Forelimb muscle (tissue), 1 donor: ENCODE measurements at regions not wholly inside any gene's neighbourhood (a gene's known extent, or its start where the extent isn't known, plus 50 kb on each side); places are given as distances from the start of the nearest gene placed in this dataset.
A peak's percentile ranks its signal among the peaks of the same experiment; 100 is the strongest.
"Not testable (repeated sequence)": the region's sequence is repeated elsewhere in the genome, so short reads cannot be mapped to it uniquely, and the experiment has no call there.

Experiments used
- DNase-seq: peaks from one replicate; pipeline ENCODE4 v3.0.0-alpha.2; 2013; ENCODE audit warnings: low read depth

- no peak for DNase-seq
Measured at GRCh38 chr1:55466921-55467320, 251.8 kb upstream of the USP24 start.

GRCh38 chr1:55466373-55466772 lies 251.2 kb upstream of the USP24 start:
- peak; percentile 39 for DNase-seq

DNA sequence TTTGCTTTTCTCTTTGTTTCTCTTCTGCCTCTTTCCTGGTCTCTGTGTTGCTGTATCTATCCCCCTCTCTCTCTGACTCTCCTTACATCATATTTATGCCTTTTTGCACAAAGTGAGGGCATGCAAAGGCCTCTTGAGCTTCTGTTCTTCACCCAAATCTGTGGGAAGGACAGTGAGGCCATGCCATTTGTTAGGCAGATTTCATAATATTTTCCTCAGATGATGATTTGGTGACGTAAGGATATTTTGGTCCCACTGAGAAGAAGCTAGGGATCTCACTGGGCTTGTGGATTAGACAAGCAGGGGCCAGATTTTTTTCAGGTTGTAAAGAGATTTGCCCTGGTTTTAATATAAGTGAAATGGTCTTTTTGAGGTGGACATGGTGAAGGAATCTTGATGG lies 249.4 kb upstream of the USP24 start:
- no peak for DNase-seq

DNA sequence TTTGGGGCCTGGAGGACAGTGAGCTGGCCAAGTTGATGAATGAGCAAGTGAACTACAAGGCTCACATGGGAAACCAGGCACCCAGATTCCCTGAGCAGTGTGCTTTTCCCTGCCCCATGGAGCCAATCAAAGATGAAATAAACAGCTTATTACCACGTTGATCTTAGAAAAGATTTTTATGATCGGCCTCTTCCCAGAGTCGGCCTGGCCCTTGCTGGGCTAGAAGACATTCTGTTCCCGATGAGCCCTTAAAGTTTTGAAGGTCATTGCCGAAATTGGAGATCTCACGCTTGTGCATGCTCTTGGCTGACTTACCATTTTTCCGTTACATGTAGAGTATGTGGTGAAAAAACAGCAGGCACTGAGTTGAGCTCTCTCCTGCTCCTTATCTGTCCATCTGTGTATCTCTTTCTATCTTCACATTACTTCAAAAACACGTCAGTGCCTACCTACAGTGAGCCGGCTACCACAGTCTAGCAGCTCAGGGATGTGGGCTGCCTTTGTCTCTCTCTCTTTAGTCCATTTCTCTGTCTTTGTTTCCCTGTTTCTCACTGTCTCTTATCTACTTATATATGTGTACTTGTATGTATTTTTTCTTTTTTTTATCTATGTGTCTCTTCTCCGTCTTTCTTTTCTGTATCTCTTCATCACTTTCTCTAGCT lies 248.8 kb upstream of the USP24 start:
- no peak for DNase-seq

GRCh38 chr1:55457874-55458273 lies 242.7 kb upstream of the USP24 start:
- no peak for DNase-seq

- DNase-seq: no peak
Measured at GRCh38 chr1:55456971-55457370, 241.8 kb upstream of the USP24 start.

DNA sequence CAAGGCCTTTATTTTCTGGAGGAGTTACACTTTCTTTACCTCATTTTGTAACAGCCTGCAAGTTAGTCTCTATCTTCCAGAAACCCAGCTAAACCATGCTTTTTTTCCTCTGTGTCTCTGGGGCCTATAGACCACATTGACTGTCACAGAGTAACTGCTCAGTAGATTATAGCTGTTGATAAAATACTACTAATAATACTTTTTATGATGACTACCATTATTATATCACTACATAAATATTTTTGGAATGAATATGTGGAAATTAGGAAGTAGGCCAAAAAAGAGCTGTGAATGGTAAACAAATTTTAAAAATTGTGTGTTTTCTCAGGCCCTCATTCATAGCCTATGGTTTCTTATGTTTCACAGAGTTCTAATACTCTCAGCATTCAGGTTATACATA lies 233.1 kb upstream of the USP24 start:
- no peak for DNase-seq

DNA sequence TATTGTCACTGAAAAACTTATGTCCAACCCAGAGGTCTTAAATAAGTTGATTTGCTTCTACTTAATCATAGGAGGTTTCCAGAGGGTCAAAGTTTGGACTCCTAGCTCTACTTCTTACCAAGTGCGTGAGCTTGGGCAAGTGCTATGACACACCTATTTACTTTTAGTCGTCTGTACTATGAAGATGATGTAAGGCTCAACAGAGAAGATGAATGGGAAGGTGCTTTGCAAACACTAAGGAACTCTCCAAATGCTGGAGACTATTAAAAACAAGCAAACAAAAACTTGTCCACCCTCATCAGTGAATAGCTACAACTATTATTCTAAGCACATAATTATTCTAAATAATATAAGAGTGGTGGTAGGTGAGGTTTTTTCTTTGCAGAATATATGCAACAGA lies 232.3 kb upstream of the USP24 start:
- no peak for DNase-seq

GRCh38 chr1:55446351-55446750 lies 231.2 kb upstream of the USP24 start:
- no peak for DNase-seq

DNA sequence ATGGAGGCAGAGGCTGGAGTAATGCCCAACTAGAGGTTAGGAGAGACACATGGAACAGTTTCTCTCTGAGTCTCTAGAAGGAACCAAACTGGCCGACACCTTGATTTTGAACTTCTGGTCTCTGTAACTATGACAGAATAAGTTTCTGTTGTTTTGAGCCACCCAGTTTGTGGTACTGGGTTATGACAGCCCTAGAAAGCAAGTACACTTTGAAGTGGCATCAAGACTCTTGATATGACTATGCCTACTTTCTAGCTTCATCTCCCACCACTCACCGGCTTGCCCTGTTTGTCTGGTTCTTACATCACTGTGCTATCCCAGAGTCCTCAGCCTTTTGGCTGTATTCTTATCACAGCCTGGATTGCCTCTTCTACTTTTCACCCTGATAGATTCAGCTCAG lies 230.3 kb upstream of the USP24 start:
- no peak for DNase-seq

DNA sequence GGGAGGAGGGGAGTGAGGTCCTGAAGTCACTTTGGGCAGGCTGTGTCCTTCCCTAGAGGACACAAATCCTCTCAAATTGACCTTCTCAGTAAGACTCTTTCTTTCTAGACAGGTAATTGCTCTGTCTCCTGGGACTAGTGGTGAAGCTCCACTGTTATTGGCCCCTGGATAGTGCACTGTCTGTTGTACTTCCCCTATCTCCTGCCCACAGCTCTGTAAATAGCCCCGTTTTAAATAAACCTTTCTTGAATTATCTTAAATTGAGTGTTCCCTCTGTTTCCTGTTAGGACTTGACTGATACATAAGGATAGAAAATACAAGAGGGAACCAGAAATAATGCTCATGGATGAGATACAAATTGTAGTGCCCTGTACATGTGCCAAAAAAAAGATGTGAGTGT lies 229.5 kb upstream of the USP24 start:
- DNase-seq: no peak

- DNase-seq: no peak
Measured at GRCh38 chr1:55443175-55443915, 228.2 kb upstream of the USP24 start.

DNA sequence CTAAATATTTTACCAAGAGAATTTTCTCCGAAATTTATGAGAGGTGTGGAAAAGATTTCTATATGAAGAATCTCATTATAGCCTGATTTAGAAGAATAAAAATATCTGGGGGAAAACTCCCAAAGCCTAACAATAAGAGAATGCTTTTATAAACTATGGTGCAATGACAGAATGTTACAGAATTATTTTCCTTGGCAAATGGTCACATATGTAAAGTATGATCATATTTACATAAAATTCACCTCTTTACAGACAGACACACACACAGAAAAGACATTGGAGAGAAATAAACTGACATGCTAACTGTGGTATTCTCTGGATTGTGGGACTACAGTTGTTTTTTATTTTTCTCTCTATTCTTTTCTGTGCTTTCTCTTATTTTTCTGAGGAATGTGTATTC lies 226.3 kb upstream of the USP24 start:
- DNase-seq: no peak

DNA sequence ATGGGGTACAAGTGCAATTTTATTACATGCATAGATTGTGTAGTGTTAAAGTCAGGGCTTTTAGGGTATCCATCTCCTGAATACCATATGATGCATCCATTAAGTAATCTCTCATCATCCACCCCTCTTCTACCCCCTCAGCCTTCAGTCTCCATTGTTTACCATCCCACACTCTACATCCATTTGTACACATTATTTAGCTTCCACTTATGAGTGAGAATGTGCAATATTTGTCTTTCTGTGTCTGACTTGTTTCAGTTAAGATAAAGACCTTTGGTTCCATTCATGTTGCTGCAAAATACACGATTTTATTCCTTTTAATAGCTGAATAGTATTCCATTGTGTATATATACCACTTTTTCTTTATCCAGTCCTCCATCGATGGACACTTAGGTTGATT lies 222.5 kb upstream of the USP24 start:
- DNase-seq: no peak

- DNase-seq: not testable (repeated sequence)
Measured at GRCh38 chr1:55430720-55431119, 215.6 kb upstream of the USP24 start.

- not testable (repeated sequence) for DNase-seq
Measured at GRCh38 chr1:55430206-55430605, 215.0 kb upstream of the USP24 start.

DNA sequence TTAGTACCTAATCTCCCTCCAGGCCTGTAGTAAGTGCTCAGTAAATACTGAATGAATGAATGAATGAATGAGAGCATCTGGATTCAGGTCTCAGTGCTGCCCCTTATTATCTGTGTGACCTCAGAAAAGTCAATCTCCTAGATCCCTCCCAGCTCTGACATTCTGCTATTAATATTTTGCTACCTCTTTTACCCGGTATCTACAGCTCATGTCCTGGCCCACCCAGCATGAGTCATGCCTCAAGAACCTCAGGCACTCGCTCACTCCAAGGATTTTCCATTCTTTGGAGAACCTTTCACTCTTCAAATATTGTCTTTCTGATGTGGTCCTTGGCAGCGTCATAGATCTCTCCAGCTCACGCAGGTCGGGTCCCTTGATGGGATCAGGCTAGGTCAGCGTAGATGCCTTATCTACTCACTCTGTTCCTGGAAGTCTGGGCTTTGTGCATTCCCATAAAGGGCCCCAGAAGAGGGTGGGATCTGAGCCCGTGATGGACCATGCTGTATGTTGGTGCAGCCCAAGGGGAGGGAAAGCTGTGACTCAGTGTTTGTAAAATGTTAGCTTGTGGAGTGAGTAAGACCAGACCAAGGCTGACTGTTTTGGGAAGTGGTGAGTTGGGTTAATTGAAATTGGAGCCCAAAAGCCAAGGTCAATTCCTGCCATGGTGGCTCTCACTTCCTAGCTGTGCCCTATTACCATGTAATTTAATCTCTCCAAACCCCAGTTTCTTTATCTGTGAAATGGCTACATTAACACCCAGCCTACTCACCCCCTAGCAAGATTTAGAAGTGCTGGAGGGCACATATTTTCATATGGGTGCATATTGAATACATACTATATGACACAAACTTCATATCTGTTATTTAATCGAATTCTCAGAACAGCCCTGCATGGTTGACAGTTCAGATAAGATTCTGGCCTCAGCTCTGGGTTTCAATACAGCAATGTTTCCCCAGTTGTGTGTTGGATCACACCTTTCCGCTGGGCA lies 214.1 kb upstream of the USP24 start:
- no peak for DNase-seq

DNA sequence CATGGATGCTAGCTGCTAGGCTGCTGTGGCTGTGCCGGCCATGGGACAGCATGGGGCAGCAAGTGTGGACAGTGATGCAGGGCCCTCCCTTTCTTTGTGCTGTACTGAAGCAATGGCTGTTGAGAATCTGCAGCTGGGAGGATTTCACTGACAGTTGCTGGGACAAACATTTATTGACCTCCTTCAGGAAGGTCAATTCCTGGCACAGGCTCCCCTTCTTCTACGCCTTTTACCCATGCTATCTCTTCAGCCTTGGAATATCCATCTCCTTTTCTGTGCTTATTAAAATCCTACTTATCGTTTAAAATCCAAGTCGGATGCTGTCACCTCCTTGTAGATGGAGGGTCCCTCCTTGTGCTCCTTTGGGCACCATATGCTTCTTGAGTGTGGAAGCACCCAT lies 213.1 kb upstream of the USP24 start:
- DNase-seq: no peak

DNA sequence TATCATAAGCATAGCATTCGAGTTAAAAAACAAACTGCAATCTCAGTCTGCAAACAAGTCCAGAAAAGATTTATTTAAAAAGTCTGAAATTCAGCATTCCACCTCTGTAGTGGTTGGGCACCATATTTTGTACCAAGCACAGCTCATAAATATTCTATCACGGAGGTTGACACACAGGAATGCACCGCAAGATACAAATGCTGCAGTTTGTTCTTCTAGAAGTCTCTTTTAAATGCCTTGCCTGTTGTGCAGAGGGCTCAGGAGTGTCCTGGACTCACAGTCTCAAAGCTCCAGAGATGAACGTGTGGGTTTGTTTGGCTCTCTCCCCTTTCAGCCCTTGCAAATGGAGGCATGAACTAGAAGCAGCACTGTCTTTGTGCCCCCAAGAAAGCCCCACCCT lies 212.4 kb upstream of the USP24 start:
- DNase-seq: no peak

DNA sequence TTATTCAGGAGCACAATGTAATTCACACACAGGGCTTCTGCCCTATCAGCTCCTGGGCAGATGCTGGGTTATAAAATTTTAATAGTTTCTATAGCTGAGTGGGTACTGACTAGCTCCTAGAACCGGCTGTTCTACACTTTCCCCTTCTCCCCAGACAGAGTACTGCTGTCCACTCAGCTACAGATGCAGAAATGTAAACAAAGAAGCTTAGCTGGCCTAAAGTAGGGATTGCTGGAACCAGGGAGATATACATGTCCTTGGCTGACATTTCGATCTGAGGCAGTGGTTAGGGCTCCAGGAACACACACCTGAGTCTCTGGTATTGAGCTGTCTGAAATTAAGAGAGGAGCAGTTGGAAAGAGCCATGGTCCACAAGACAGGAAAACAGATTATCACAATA lies 211.5 kb upstream of the USP24 start:
- no peak for DNase-seq

DNA sequence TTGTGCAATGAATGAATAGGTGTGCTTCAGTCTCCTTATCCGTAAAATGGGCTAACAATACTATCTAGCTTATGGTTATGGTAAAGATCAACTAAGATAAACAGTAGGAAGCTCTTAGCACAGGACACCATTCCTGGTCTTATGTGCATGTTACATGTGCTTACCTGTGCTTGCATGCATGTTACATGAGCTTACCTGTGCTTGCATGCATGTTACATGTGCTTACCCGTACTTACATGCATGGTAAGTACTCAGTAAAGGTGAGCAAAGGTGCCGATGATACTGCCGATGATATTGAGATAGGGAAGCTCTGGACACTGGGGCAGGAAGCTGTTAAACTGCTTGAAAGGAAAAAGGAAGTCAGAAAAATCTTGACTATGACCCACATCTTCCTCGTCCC lies 211.0 kb upstream of the USP24 start:
- DNase-seq: no peak

- no peak for DNase-seq
Measured at GRCh38 chr1:55425310-55425930, 210.3 kb upstream of the USP24 start.
